Stimulated activated CD8-positive, alpha-beta memory T cell treated with anti-CD3 and anti-CD28 coated beads, Interleukin-4, amount 100 ng/mL, for 24 hours (primary cell): ENCODE measurements at regions not wholly inside any gene's neighbourhood (a gene's known extent, or its start where the extent isn't known, plus 50 kb on each side); places are given as distances from the start of the nearest gene placed in this dataset.

Experiments
- DNase-seq: peaks from one replicate; pipeline ENCODE4 v3.0.0-alpha.2; 2020; ENCODE audit warnings: low read depth

DNA sequence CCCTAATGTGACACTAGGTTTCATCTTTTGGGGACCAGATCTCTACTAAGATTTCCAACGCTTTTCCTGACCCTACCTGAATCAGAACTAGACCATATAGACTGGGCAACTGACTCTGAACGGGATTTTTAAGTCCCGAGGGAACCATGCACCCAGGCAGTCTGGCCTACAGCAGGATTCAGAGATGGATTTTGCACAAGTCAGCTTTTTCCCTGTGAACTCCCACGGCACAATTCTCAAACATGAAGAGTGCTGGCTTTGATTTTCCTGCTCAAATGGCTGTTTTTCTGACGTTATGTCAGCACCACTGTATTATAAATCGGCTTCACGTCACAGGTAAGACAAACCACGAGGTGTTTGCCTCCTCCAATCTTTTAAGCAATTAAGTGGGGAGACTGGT is 409.1 kb downstream of the TCERG1L start:
- no peak for DNase-seq

- DNase-seq: no peak
Measured at GRCh38 chr10:130902929-130903328, 408.6 kb downstream of the TCERG1L start.

- no peak for DNase-seq
Measured at GRCh38 chr10:130904676-130905075, 406.8 kb downstream of the TCERG1L start.

DNA sequence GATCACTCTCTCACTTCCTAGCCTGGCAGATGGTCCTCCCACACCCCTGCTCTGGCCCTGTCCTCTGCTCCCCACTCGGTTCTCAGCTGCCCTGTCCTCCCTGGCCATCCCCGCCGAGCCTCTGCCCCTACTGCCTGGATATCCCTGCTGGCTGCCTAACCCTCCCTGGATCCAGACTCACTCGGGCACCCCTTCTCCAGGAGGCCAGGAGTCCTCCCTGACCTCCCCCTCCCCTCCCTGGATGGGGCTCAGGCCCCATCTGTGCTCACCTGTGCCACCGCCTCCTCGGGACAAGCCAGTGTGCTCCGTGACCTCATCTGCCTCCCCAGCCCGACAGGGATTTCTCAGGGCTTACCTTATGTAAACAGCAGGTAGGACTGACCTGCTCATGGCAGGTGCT is 406.1 kb downstream of the TCERG1L start:
- no peak for DNase-seq

DNA sequence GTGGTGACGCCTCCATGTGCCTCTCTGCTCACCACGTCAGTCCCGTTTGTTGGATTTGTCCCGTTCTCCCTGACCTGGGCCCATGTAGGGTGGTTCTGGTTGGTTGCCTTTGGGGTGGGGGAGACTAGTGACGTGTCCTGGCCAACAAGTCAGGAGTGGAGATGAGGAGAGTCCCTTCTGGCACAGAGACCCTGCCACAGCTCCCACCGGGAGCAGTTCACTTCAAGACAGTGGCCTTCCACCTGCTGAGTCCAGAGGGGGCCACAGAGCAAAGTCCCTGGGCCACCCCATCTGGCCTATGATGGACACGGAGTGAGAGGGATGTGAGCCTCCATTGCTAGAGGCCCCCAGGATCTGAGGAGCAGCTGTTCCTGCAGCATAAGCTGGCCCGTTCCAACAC is 405.6 kb downstream of the TCERG1L start:
- DNase-seq: no peak

DNA sequence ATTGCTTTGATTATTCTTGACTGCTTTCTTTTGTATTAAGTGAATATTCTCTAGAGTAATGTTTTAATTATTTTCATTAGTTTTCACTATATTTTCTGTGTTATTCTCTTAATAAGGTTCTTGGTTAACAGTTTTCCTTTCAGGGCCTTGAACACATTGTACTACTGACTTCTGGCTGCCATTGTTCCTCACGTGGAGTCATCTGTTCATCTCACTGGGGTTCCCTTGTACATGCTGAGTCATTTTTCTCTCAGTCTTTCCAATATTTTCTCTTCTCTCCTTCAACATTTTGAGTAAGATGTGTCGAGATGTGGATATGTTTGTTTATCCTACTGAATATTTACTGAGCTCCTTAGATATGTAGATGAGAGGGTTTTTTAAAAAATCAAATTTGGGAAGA is 400.7 kb downstream of the TCERG1L start:
- no peak for DNase-seq

DNA sequence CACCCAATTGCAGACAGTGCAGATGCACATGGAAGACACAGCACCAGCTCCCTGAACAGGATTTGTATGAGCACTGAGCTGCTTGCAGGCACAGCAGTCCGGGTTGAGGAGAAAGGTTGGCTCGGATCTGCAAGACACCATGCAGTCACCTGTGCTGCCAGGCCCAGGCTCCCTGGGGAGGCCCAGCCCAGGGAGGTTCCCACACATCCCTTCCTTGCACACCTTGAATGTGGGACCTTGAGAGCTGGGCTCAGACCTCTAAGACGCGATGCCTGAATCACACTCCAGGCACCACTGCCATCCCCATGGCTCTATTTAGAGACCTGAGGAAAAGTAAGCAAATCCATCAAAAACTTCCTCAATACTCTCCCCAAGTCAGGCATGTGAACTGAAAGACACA is 397.7 kb downstream of the TCERG1L start:
- DNase-seq: no peak

DNA sequence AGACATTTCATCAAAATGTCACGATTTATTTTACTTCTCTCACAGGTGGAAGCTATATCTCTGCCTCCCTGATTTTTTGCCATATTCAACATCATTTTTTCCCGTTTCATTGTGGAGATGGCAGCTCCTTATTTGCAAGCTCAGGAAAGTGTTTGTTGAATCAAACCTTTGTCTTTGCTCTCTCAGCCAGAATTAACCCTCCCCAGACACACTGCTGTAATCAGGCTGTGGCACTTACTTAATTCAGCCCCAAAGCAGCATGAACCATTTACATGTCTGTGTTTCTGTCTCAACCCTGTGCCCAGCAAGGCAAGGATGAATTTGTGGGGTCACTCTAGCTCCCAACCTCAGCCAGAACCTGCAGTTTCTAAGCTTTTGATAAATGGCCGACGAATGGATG is 397.2 kb downstream of the TCERG1L start:
- no peak for DNase-seq

- no peak for DNase-seq
Measured at GRCh38 chr10:130915065-130915464, 396.5 kb downstream of the TCERG1L start.

DNA sequence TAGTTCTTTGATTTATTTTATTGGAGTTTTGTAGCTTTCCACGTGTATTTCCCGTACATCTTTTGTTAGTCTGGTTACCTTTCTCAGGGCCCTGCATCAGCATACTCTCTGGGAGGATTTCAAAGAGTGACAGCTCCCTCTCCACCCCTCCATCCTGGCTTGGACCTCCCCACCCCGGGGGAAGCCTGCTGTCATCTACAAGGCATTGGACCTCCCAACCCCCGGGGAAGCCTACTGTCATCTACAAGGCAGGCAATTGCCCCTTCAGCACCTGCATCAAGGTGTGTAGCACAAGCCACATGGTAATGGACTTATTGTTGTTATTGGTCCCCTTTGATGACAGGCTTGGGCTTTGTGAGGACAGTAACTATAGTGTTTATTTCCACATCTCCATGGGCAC is 390.1 kb downstream of the TCERG1L start:
- no peak for DNase-seq

- DNase-seq: no peak
Measured at GRCh38 chr10:130921911-130922440, 389.5 kb downstream of the TCERG1L start.

GRCh38 chr10:130923596-130923995 is 387.9 kb downstream of the TCERG1L start:
- no peak for DNase-seq

GRCh38 chr10:130924138-130924819 is 387.2 kb downstream of the TCERG1L start:
- no peak for DNase-seq

DNA sequence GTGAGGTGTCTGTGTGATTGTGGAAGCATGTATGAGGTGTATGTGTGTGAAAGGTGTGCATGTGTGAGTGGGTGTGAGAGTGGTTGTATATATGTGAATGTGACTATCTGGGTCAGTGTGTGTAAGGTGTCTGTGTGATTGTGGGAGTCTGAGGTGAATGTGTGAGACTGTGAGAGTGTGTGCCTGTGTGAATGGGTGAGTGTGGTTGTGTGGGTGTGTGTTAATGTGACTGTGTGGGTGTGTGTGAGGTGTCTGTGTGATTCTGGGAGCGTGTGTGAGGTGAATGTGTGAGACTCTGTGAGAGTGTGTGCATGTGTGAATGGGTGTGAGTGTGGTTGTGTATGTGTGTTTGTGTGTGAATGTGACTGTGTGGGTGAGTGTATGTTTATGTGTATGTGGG is 385.1 kb downstream of the TCERG1L start:
- DNase-seq: no peak

- no peak for DNase-seq
Measured at GRCh38 chr10:130927157-130927556, 384.4 kb downstream of the TCERG1L start.

- no peak for DNase-seq
Measured at GRCh38 chr10:130928306-130928705, 383.2 kb downstream of the TCERG1L start.

DNA sequence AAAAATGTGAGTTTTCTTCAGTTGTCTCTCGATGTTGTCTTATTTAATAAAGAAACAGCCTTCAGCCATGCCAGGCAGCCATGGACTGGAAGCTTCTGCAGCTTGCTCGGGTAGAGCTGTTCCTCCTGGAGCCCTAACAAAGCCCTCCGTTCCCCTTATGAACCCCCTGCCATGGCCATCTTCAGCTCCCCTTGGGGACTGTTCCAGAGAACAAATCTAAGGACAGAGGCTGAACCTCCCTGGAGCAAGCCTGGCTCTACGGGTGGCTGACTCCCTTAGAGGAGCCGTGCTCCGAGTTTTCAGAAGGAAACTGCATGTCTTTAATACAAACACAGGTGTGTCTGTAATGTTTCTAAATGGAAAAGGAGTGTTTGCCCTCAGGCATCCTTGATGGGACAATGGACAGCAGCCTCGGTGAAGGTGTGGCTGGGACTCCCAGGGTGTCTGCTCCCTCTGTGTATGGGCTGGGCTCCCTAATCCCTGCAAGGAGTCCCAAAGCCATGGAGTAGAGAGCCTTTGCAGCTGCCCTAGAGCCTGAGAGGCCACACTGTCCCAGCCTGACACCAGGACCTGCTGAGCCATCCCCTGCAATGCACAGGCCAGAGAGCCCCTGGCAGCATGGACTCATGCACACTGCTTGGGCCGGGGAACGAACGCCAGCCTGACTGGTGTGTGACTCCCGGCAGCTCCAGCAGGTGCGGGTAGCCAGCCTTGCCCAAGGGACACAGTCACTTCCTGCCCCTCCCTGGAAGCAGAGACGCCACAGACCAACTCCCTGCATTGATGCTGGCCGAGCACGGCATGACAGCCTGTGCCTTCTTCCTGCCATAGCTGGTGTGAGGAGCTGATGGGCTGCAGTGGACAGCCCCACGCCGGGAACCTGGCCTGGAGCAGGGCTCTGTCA is 381.8 kb downstream of the TCERG1L start:
- DNase-seq: no peak

GRCh38 chr10:130930821-130931220 is 380.7 kb downstream of the TCERG1L start:
- no peak for DNase-seq

DNA sequence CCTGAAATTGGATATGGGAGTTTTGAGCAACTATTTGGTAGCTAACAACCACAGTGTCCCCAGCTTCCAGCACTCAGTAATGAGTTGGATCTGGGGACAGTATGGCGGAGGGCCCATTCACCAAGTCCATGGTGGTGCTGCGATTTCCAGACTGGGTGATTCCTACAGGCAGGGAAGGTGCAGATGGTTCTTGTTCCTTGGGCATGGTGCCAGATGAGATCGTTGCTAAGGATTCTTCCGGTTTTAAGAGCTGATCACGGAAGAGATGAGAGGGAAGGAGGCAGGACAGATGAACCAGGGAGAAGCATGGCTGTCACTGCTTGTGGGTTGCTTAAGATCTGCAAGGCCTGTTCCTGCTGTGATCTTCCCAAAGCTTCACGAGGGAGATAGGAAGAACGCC is 380.3 kb downstream of the TCERG1L start:
- no peak for DNase-seq

DNA sequence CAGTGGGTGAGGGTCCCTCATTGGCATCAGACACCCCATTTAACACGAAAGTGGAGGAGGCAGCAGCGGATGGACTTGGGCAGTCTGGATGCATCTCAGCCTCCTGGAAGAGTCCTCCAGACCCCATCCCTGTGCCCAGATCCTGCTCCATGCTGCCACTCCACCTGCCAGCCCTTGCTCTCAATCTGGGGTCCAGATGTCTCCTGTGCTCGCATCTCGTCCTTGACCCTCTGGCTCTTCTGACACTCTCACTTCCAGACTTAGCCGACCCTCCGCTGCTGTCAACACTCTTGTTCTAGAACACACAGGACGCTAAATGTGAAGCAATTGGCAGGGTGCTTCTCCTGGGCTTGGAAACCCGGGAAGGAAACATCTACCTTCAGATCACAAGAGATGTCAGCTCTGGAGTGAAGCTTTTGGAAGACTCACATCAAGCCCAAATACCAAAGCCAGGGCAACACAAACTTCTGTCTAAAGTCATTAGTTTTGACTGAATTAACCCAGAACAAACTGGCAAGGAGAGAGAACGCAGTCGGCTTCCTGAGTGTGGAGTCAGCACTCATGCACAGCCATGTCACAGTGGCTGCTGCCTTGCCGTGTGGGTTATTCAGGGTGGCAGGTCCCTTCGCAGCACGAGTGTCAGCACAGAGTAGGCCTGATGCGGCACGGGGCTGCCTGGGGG is 379.1 kb downstream of the TCERG1L start:
- no peak for DNase-seq

GRCh38 chr10:130933008-130933390 is 378.5 kb downstream of the TCERG1L start:
- no peak for DNase-seq

DNA sequence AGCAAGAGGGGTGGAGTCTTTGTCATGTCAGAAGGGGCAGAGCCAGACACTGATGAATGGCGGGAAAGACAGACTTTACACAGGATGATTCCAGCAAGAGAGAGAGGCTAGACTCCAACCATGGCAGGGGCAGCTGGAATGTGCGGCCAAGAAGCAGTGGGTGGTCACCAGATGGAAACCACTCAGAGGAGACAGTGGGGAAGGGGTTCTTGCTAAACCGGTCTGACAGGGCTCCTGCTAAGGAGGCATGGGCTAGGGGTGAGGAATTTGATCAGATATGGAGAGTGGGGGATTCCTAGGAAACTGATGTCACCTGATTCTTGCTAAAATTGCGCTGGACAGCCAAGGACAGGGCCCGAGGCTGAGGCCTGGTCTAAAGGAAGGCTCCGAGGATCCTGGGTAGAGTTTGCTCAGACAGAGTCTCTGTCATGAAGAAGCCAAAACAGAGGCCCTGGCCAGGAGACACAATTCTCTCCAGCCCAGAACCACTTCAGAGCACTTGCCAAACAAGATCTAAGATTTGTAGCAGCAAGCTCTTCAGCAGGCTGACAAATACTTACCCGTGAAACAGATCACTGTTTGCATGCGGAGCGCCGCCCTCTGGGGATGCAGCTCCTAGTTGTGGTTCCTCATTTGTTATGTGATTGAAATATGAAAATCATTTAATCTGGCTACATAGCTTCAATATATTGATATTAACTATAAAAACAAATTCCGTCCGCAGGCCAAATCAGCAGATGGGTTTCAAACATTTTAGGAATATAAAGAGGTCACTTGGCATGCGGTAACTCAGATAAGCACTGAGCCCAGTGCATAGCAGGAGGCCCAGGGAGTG is 377.0 kb downstream of the TCERG1L start:
- no peak for DNase-seq
